DMS114 treated with DMSO at 0.1 percent for 48 hours (cell line): ENCODE measurements at regions not wholly inside any gene's neighbourhood (a gene's known extent, or its start where the extent isn't known, plus 50 kb on each side); places are given as distances from the start of the nearest gene placed in this dataset.
"Not testable (repeated sequence)": the region's sequence is repeated elsewhere in the genome, so short reads cannot be mapped to it uniquely, and the experiment has no call there.

Source experiments
- DNase-seq: peaks from one replicate; lab custom pipeline; 2025; ENCODE audit not compliant: unreplicated experiment; lab: John Stamatoyannopoulos, UW

DNA sequence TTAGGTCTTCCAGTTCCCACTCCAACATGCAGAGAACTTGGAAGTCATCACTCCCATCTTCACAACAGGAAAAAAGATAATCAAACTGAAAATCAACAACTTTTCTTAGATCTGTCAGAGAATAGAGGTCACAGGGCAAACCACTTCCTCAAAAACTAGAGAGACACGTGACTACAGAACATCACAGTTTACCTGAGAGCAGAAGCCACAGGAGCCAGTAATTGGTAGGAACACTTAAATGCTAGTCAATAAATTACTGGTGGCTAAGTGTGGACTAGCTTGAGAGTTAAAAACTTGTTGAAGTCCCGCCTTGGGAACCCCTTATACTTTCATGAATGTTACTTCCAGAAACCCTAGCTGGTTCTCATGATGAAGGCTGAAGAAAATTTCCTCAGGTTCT lies 81.1 kb downstream of the THSD1 start:
- DNase-seq, result not testable (repeated sequence)

DNA sequence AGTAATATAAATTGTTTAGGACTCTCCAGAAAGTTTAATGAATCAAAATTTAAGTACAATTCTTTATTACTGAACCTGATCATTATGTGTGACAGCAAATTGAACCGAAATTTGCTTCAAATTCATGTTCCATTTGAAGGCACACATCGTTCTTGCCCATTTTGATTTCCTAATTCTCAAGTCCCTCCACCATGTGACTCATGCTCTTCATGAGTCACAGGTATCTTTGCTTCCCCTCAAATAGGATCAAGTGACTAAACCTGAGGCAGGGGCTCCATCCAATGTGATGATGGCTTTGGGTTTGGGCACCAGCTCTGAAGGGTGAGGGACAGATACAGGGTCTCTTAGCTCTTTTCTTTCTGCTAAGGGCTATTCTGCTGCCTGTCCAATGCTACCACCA lies 86.1 kb downstream of the THSD1 start:
- DNase-seq, result no peak

DNA sequence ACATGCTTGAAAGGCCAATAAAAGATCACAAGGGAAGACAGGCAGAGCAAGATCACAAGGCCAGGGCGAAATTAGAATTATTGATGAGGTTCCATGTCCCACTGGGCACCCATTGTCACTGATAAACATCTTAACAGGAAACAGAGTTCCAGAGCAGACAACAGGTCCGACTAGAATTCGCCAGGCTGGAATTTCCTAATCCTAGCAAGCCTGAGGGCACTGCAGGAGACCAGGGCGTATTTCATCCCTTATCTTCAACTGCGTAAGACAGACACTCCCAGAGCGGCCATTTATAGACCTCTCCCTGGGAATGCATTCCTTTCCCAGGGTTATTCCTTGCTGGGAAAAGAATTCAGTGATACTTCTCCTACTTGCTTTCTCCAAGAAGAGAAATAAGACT lies 96.1 kb downstream of the THSD1 start:
- not testable (repeated sequence) for DNase-seq

DNA sequence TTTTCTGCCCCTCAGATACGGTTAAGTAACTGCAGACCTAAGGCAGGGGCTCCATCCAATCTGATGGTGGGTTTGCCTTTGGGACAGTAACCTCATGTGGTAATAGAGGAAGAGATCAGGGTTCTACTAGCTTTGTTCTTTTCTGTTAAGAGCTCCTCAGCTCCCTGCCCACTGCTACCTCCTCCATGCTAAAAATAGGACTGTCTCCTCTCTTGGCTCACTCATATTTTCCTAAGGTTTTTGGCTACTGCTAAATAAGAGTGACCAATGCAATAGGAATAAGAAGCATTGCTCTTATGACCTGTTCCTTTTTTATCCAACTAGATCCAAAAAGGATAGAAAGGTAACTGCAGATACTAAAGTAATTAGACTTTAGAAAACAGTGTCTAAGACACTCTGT lies 99.6 kb downstream of the THSD1 start:
- not testable (repeated sequence) for DNase-seq

DNA sequence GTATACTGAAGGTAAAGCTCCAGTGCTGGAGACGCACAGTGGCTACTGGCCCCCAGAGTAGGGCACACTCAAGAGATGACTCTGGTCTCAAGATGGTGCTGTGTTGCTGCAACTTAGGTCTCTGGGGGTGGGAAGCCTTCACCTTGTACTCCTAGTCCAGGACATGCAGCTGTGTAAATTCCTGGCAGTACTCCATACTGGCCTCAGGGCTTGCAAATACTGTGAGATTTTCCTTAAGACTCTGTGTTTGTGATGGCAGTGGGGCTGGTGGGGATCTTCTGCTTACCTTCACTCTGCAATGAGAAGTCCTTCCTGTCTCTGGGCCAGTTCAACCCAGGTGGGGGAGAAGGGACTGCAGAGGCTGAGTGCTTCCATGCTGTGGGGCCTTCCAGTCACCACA lies 102.9 kb downstream of the THSD1 start:
- not testable (repeated sequence) for DNase-seq

DNA sequence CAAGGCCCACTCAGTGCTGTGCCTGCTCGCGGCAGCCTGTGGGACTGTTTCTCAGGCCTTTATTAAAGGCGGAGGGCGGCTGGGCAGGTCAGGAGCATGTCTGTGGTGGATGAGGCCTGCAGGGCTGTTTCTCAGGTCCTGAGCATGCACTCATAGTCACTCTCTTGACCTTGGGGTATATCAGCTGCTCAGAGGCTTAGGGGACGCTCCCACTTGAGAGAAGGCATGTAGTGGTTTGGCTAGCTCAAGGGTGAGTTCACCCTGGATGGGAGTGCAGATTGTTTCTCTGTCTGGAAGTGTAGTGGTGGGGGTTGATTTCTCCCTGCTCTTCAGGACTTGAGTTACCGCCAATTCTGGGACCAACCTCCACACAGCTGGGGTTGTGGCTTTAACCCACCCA lies 103.3 kb downstream of the THSD1 start:
- not testable (repeated sequence) for DNase-seq

DNA sequence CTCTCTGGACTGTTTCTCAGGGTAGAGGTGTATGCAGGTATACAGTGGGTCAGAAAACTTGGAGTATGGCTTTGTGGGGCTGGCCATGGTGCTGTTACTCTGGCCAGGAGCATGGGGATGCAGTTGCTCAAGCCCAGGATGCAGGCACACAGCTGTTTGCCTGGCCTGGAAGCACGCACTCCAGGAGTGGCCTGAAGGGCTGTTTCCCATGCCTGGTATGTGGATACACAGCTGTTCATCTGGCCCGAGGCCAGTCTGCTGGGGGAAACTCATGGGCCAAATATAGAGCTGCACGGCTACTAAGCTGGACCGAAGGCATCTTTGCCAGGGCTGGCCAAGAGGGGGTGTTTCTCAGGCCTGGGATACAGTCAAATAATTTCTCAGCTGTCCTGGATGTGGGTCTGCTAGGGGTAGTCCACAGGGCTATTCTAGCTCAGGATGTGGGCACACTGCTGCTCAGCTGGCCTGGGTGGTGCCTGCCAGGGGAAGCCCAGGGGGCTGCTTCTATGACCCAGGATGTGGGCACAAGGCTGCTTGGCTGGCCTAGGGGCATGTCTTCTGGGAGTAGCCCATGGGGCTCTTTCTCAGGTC lies 104.1 kb downstream of the THSD1 start:
- DNase-seq, result not testable (repeated sequence)

DNA sequence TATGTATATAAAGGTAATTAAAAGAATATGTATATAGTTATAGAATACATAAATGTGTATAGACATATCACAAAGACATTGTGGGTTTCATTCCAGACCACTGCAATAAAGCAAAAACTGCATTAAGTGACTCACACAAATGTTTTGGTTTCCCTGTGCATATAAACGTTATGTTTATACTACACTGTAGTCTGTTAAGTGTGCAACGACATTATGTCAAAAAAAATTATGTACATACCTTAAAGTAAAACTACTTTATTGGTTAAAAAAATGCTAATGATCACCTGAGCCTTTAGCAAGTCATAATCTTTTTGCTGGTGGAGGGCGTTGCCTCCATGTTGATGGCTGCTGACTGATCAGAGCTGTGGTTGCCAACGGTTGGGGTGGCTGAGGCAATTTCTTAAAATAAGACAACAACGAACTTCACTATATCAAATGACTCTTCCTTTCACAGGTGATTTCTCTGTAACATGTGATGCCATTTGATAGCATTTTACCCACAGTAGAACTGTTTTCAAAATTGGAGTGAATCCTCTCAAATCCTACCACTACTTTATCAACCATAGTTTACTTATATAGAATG lies 107.8 kb downstream of the THSD1 start:
- not testable (repeated sequence) for DNase-seq

DNA sequence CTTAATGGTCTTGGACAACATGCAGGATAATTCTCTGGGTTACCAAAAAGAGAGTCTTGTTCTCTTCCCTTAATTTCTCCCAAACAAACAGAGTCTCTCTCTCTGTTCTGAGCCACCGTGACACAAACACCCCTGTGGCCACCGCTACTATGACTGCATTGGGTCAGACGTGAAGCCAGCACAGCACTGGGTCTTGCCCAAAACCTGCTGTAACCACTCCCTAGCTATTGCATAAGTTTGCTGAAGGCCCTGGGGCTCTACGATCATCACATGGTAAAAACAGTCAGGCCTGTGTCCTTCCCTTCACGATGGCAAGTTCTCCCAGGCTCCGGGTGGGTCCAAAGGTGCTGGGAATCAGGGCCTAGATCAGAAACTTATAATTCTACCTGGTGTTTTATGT lies 117.1 kb downstream of the THSD1 start:
- DNase-seq, result not testable (repeated sequence)

DNA sequence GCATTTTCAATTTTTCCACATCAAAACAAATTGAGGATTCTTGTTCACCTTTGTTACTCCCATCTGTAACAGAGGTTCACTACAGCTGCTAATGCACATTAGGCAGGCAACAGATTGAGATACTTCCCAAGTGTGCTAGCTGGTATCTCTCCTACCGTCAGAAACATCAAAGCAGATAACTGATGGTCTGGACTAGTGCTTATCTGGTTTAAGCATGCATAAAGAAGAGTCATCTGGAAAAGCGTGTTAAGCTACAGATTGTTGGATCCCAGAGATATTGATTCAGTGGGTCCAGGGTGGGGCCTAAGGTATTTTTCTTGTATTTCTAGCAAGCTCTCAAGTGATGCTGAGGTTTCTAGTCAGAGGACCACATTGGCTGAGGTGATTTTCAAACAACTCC lies 122.0 kb upstream of the NEK3 start:
- DNase-seq, result not testable (repeated sequence)

DNA sequence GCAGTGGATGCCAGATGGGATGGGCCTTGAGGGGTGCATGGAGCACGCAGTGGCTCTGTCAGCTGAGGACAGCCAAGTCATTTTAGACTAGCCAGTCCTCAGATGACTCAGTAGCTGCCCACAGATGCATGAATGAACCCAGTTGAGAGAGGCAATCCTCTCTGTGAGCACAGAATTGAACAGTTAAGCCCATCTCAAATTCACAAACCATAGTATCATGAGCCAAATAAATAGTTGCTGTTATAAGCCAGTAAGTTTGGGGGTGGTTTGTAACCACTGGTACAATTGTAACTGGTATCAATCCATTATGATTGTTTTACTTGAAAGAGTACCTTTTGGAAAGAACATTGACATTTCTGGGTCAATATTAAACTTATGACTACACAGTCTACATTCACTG lies 120.0 kb upstream of the NEK3 start:
- not testable (repeated sequence) for DNase-seq

DNA sequence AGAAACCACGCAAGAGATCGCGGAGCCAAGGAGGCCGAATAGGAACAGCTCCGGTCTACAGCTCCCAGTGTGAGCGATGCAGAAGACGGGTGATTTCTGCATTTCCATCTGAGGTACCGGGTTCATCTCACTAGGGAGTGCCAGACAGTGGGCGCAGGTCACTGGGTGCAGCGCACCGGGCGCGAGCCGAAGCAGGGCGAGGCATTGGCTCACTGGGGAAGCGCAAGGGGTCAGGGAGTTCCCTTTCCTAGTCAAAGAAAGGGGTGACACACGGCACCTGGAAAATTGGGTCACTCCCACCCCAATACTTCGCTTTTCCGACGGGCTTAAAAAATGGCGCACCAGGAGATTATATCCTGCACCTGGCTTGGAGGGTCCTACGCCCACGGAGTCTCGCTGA lies 94.9 kb upstream of the NEK3 start:
- not testable (repeated sequence) for DNase-seq

DNA sequence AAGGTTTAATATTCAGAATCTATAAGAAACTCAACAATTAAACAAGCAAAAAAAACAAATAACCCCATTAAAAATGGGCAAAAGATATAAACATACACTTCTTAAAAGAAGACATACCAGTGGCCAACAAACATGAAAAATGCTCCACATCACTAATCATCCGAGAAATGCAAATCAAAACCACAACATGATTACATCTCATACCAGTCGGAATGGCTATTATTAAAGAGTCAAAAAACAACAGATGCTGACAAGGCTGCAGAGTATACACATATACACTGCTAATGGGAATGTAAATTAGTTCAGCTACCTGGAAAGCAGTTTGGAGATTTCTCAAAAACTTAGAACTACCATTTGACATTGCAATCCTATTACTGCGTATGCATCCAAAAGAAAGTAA lies 81.4 kb upstream of the NEK3 start:
- DNase-seq, result not testable (repeated sequence)

DNA sequence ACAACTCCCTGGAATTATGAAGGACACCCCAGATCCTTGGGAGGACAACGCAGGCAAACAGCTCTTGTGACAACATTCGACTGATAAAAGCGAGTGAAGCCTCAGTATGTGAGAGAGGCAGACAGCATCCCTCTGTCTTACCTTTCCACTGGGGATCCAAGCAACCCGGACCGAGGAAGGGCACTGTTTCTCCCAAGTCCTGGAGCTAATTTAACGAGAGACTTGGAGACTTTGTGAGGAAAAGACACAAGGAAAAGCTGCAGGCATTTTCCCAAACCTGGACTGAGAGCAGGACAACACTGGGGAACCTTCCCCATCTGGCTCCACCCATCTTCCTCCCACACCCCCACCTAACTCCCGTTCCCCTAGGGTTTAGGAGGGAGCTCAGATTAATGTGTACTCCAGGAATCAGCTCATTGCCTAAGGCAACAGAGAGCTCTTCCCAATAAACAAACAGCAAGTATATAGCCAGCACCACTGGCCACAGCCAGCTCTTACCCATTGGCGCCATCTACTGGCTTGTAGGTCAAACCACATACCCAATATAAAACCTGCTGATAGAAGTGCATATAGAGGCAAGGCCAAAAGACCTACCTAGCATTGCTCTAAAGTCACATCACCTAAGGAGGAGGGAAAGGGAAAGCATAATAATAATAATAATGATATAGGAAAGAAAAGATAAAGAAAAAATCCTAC lies 76.7 kb upstream of the NEK3 start:
- DNase-seq, result peak; percentile 21

DNA sequence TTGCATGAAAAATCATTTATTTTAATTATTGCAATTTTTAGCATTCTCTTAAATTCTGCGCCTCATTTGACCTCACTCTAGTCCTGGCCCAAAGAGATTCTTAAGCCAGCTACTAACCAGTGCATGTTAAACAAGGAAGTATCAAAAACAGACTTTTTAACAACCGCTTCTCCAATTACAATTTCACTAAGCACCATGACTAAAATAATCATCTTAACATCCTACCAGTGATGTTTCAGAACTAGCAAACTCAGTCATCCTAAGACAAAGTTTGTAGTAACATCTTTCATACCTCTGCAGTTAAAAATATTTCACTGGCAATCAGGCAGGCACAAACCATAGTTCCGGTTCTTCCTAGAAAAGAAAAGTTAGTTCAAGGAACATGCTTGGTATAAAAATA lies 75.5 kb upstream of the NEK3 start:
- not testable (repeated sequence) for DNase-seq

DNA sequence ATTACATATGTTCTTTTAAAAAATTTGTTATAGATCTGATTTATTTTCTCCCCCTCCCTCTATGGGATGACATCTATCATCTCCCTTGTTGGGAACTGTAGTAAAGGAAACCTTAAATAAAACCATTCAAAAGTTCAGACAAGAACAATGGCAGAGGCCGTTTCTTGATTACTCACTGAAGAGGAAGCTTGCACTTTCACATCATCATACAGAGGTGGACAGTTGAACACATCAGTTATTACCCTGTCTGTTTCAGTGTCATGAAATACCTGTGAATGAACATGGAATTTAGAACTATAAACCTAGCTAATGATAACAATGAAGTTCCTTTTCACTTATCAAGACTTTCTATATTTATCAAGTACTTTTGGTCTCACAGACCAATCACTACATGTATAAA lies 63.7 kb upstream of the NEK3 start:
- not testable (repeated sequence) for DNase-seq

DNA sequence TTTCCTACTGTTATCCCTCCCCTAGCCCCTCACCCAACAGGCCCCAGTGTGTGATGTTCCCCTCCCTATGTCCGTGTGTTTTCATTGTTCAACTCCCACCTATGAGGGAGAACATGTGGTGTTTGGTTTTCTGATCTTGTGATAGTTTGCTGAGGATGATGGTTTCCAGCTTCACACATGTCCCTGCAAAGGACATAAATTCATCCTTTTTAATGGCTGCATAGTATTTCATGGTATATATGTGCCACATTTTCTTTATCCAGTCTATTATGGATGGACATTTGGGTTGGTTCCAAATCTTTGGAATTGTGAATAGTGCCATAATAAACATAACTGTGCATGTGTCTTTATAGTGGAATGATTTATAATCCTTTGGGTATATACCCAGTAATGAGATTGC lies 54.5 kb upstream of the NEK3 start:
- DNase-seq, result not testable (repeated sequence)

DNA sequence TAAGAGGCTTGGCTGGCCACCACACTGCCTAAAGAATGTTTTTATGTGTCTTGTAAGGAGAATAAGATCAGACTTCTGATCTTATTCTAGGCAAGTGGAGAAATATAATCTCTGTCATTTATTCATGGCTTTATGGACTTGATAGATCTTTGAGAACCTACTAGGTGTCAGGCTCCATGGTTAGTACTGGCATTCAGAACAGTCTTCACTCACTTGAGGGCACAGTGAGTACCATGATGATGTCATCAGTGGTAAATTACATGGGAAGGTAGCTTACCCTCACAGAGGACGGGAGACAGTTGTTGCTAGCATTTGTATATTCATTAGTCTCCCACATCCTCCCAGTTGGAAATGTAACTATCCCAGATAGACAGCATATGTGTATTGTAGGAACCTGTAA lies 53.5 kb upstream of the NEK3 start:
- DNase-seq, result not testable (repeated sequence)

DNA sequence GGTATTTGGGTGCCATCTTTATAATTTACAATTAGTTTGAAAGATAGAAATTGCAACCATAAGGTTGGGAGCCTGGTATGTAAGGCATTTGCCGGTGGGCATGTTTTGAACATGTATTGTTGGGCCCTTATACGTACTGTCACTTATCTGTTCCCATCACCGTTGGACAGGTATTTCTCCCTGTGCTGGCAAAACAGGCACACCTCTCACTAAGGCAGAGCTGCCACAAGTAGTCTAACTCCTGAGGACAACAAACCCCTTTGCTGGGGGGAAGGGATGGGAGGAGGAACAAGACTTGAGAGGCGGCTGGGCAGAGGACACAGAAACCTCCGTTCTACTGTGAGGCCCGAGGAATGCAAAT lies 52.0 kb upstream of the NEK3 start:
- not testable (repeated sequence) for DNase-seq

DNA sequence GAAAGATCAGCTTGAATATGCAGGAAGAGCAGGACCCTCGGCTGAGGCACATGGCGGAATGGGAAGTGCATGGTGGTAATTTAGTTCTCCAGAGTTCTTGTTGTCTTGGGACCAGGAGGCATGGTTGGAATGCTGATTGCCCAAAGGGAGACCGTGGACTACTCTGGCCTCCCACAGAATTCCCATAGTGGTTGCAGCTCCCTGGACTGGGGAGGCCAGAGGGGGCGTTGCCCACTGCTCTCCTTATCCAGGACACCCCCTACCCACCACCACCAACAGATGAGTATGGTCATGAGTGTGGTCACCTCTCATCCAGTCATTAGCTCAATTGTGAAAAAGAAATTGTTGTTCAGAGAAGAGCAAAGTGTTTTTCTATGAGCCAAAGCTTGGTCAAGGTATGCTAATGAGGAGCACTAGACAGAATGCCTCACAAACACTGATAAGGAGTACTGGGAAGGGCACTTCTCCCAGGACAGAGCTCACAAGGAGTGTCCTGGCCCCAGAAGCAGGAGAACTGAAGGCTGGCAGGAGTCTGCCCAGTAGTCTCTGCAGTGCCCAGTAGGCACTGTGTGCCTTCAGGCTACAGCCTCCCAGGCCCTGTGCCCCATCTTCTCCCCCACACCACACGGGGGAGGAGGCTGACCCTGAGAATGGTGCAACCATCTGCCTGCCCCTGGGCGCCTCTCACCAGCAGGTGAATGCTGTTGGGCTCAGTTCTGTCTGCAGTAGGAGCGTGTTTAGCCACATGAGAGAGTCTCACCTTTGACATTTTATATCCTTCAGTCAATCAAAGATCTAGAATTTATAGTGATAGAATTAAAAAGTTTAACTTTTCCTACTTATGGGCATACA lies 51.4 kb upstream of the NEK3 start:
- not testable (repeated sequence) for DNase-seq
